ACC112 (cell line): ENCODE measurements at regions not wholly inside any gene's neighbourhood (a gene's known extent, or its start where the extent isn't known, plus 50 kb on each side); places are given as distances from the start of the nearest gene placed in this dataset.

Source experiments
- H2AFZ ChIP-seq: fragments of 200-600 bp; sonication (generic); one replicate; pipeline ENCODE4 v1.6.0; 2017; ENCODE audit warnings: antibody characterized with exemption, low read length; ENCODE audit not compliant: unreplicated experiment
- H3K27ac ChIP-seq: fragments of 200-600 bp; sonication (generic); 2 replicates; pipeline ENCODE4 v1.5.1; 2014; ENCODE audit warnings: low read depth, mild to moderate bottlenecking, antibody characterized with exemption, low read length, moderate library complexity
- H3K27me3 ChIP-seq: fragments of 200-600 bp; sonication (generic); 2 replicates; pipeline ENCODE4 v1.6.1; 2014; ENCODE audit warnings: mild to moderate bottlenecking, antibody characterized with exemption, low read length, moderate library complexity, mixed read lengths; ENCODE audit not compliant: insufficient read depth
- H3K36me3 ChIP-seq: fragments of 200-600 bp; sonication (generic); 2 replicates; pipeline ENCODE4 v1.6.1; 2016; ENCODE audit warnings: mild to moderate bottlenecking, antibody characterized with exemption, low read length, moderate library complexity, mixed read lengths; ENCODE audit not compliant: insufficient read depth
- H3K4me1 ChIP-seq: fragments of 200-600 bp; sonication (generic); one replicate; pipeline ENCODE4 v1.6.1; 2016; ENCODE audit warnings: low read length, mixed read lengths; ENCODE audit not compliant: insufficient read depth, unreplicated experiment, control insufficient read depth
- H3K4me3 ChIP-seq: fragments of 200-600 bp; sonication (generic); 2 replicates; pipeline ENCODE4 v1.5.1; 2014; ENCODE audit warnings: mild to moderate bottlenecking, low read depth, low read length
- H3K79me2 ChIP-seq: fragments of 200-600 bp; sonication (generic); one replicate; pipeline ENCODE4 v1.6.0; 2016; ENCODE audit warnings: low read length; ENCODE audit not compliant: control insufficient read depth, unreplicated experiment, insufficient read depth

DNA sequence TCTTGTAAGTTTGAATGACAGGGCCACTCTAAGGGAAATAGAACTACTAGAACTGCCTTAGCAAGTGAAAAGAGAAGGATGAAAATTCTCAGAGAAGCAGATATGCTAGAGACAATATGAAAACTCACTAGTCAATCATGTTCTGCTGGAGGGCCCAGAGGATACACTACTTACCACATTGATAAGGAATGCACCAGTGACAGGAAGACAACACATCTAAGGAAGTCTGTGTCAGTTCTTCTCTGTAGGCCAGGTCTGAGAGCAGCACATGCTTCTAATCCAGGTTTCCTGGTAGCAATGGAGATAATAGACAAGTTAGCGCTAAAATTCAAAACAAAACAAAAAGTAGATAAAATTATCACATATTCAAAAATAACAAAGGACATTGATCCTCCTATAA, 235.2 kb upstream of the AKR1E2 start:
- Histone ChIP-seq H3K4me1 (no peaks in the 10 kb centered on the region), H3K36me3 (no peaks in the 10 kb centered on the region), H3K4me3 (no peak overlapping the region), H3K27ac (no peak overlapping the region), H2AFZ (no peak overlapping the region), H3K27me3 (no peaks in the 10 kb centered on the region), H3K79me2 (no peaks in the 10 kb centered on the region)

DNA sequence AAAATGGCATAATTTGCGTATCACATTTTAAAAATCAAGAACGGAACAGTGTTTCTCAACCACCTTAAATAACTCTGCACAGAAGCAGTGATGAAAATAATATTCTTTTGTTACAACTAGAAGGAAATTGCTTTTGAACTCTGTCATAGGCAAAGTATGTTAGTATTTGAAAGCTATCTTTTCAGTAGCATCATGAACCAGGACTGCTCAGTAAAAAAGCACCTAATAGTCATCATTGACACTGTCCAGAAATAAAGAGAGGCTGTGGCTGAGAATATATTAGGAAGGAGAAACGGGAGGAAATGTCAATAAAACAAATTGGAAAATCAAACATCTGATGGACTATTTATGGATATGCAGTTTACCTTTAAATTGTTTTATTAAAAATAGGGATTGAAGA, 237.2 kb upstream of the AKR1E2 start:
- H3K79me2 ChIP-seq: no peaks in the 10 kb centered on the region
- no peaks in the 10 kb centered on the region for H3K4me1 ChIP-seq
- no peak overlapping the region for H2AFZ ChIP-seq
- H3K27me3 ChIP-seq: no peaks in the 10 kb centered on the region
- no peak overlapping the region for H3K27ac ChIP-seq
- no peaks in the 10 kb centered on the region for H3K36me3 ChIP-seq
- no peak overlapping the region for H3K4me3 ChIP-seq

DNA sequence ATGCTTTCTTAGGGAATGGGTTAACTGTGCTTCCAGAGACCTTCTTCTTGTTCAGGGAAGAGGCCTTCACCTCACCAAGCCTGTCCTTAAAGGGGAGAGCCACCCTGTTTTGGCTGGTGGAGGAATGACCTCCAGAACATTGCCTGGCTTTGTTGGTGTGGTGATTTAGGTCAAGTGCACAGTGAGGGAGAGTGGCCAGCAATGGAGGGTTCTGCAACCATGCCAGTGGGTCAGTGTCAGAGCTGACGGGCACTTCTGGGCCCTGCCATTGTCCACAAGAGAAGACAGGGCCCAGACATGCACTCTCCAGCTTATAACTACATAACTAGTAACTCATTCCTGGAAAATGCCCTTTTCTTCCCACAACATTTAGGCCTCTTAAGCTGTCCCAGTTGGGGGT, 238.5 kb upstream of the AKR1E2 start:
- no peaks in the 10 kb centered on the region for H3K4me1 ChIP-seq
- H3K36me3 ChIP-seq: no peaks in the 10 kb centered on the region
- no peak overlapping the region for H3K4me3 ChIP-seq
- H2AFZ ChIP-seq: no peak overlapping the region
- no peaks in the 10 kb centered on the region for H3K79me2 ChIP-seq
- H3K27ac ChIP-seq: no peak overlapping the region
- H3K27me3 ChIP-seq: no peaks in the 10 kb centered on the region

GRCh38 chr10:4586776-4587175, 239.2 kb upstream of the AKR1E2 start:
- no peaks in the 10 kb centered on the region for H3K4me1 ChIP-seq
- no peaks in the 10 kb centered on the region for H3K36me3 ChIP-seq
- no peaks in the 10 kb centered on the region for H3K27me3 ChIP-seq
- no peak overlapping the region for H3K27ac ChIP-seq
- H3K79me2 ChIP-seq: no peaks in the 10 kb centered on the region
- no peak overlapping the region for H3K4me3 ChIP-seq
- H2AFZ ChIP-seq: no peak overlapping the region

DNA sequence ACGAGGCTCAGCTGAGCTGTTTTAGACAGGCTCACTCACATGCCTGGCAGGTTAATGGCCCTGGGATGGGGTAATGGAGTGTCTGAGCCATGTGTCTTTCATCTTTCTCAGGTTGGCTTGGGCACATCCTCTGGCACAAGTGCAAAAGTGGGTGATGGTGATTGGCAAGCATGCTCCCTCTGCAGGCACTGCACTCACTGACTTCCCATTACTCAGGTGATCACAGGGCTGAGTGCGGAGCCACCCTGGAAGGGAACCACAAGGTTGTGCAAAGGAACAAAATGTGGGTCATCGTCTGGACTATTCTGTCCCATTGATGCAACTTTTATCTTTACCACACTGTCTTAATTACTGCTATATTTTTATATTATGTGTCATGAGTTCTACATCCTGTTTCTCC, 244.1 kb upstream of the AKR1E2 start:
- no peak overlapping the region for H3K4me3 ChIP-seq
- H2AFZ ChIP-seq: no peak overlapping the region
- no peak overlapping the region for H3K27ac ChIP-seq

DNA sequence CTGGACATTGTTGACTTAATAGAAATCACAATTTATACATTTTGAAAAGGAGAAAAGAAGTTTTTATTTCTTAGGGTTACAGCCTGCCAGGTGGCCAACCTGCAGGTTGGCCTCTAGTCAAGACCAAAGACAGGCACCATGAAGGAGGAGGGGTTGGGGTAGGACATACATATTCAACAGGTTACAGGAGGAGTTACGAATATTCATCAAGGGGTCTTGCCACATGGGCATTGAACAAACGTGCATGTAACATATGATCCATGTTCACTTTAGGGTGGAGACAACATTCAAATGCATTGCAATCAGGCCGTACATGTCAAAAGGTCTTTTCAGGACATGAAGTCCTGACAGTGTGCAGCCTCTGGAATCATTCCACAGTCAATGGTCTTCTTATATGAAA, 246.2 kb upstream of the AKR1E2 start:
- no peaks in the 10 kb centered on the region for H3K79me2 ChIP-seq
- no peak overlapping the region for H2AFZ ChIP-seq
- no peaks in the 10 kb centered on the region for H3K4me1 ChIP-seq
- H3K27me3 ChIP-seq: no peaks in the 10 kb centered on the region
- no peak overlapping the region for H3K4me3 ChIP-seq
- no peak overlapping the region for H3K27ac ChIP-seq
- no peaks in the 10 kb centered on the region for H3K36me3 ChIP-seq

More for the DNA sequence above, 244.1 kb upstream of the AKR1E2 start:
- H3K79me2 ChIP-seq: no peaks in the 10 kb centered on the region
- no peaks in the 10 kb centered on the region for H3K36me3 ChIP-seq
- H3K4me1 ChIP-seq: no peaks in the 10 kb centered on the region
- no peaks in the 10 kb centered on the region for H3K27me3 ChIP-seq

GRCh38 chr10:4576206-4576605, 249.8 kb upstream of the AKR1E2 start:
- Histone ChIP-seq H3K4me3 (no peak overlapping the region), H3K27me3 (no peaks in the 10 kb centered on the region), H2AFZ (no peak overlapping the region), H3K36me3 (no peaks in the 10 kb centered on the region), H3K4me1 (no peaks in the 10 kb centered on the region), H3K27ac (no peak overlapping the region), H3K79me2 (no peaks in the 10 kb centered on the region)

GRCh38 chr10:4569151-4569550, 256.9 kb upstream of the AKR1E2 start:
- Histone ChIP-seq H3K27ac (no peak overlapping the region), H3K4me1 (no peaks in the 10 kb centered on the region), H2AFZ (no peak overlapping the region), H3K4me3 (no peak overlapping the region), H3K27me3 (no peaks in the 10 kb centered on the region), H3K79me2 (no peaks in the 10 kb centered on the region), H3K36me3 (no peaks in the 10 kb centered on the region)

- Histone ChIP-seq H3K4me1 (no peaks in the 10 kb centered on the region), H2AFZ (no peak overlapping the region), H3K36me3 (no peaks in the 10 kb centered on the region), H3K27me3 (no peaks in the 10 kb centered on the region), H3K79me2 (no peaks in the 10 kb centered on the region), H3K27ac (no peak overlapping the region), H3K4me3 (no peak overlapping the region)
These were observed 257.3 kb upstream of the AKR1E2 start for GRCh38 chr10:4568731-4569130.

DNA sequence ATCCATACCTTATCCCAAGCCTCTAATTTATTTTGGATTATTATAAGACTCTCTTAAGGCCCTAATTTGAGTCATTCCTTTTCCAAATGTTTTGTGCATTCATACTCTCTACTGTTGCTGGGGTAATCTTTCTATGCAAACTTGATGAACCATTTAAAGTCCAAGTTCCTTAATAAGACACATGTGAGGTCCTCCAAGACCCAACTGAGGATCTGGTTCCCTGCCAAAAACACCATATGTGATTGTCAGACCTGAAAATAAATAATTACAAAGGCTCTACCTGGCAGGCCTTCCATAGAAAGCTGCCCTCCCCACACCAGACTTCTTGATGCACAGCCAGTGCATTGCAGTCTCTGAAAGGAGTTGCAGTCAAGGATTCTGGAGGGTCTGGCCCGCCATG, 257.9 kb upstream of the AKR1E2 start:
- Histone ChIP-seq H3K79me2 (no peaks in the 10 kb centered on the region), H2AFZ (no peak overlapping the region), H3K27me3 (no peaks in the 10 kb centered on the region), H3K36me3 (no peaks in the 10 kb centered on the region), H3K4me3 (no peak overlapping the region), H3K27ac (no peak overlapping the region), H3K4me1 (no peaks in the 10 kb centered on the region)

- Histone ChIP-seq H3K27ac (no peak overlapping the region), H3K27me3 (no peaks in the 10 kb centered on the region), H3K79me2 (no peaks in the 10 kb centered on the region), H3K4me3 (no peak overlapping the region), H3K4me1 (no peaks in the 10 kb centered on the region), H3K36me3 (no peaks in the 10 kb centered on the region), H2AFZ (no peak overlapping the region)
These were observed 258.4 kb upstream of the AKR1E2 start for GRCh38 chr10:4567637-4568036.

GRCh38 chr10:4566011-4566410, 260.0 kb upstream of the AKR1E2 start:
- H2AFZ ChIP-seq: no peak overlapping the region
- no peaks in the 10 kb centered on the region for H3K79me2 ChIP-seq
- no peaks in the 10 kb centered on the region for H3K36me3 ChIP-seq
- H3K27ac ChIP-seq: no peak overlapping the region
- H3K27me3 ChIP-seq: no peaks in the 10 kb centered on the region
- H3K4me3 ChIP-seq: no peak overlapping the region
- no peaks in the 10 kb centered on the region for H3K4me1 ChIP-seq
